Ishikawa (cell line): ENCODE measurements at regions not wholly inside any gene's neighbourhood (a gene's known extent, or its start where the extent isn't known, plus 50 kb on each side); places are given as distances from the start of the nearest gene placed in this dataset.

Source experiments
- CEBPB ChIP-seq: IDR thresholded peaks from 2 replicates; pipeline ENCODE4 v1.6.1; 2012
- EGR1 ChIP-seq: IDR thresholded peaks from 2 replicates; pipeline ENCODE4 v1.6.1; 2012
- EP300 ChIP-seq: IDR thresholded peaks from 2 replicates; pipeline ENCODE4 v1.6.1; 2012; ENCODE audit warnings: borderline replicate concordance
- FOXM1 ChIP-seq: IDR thresholded peaks from 2 replicates; pipeline ENCODE4 v1.6.1; 2012; ENCODE audit warnings: low read depth, borderline replicate concordance
- NFIC ChIP-seq: IDR thresholded peaks from 2 replicates; pipeline ENCODE4 v1.6.1; 2012
- RAD21 ChIP-seq: IDR thresholded peaks from 2 replicates; pipeline ENCODE4 v1.6.1; 2012; ENCODE audit warnings: low read depth
- REST ChIP-seq: IDR thresholded peaks from 2 replicates; pipeline ENCODE4 v1.6.1; 2012; ENCODE audit warnings: low read depth, mild to moderate bottlenecking
- TCF12 ChIP-seq: IDR thresholded peaks from 2 replicates; pipeline ENCODE4 v1.6.1; 2012; ENCODE audit warnings: low read depth
- USF1 ChIP-seq: IDR thresholded peaks from 2 replicates; pipeline ENCODE4 v1.6.1; 2012

GRCh38 chr1:114342376-114342775 lies 168.6 kb downstream of the TRIM33 start:
- TF ChIP-seq RAD21: no peak
- TF ChIP-seq EGR1: no peak
- no peak for TF ChIP-seq CEBPB
- no peak for TF ChIP-seq USF1
- TF ChIP-seq REST: no peak
- no peak for TF ChIP-seq EP300
- no peak for TF ChIP-seq FOXM1
- TF ChIP-seq TCF12: no peak
- no peak for TF ChIP-seq NFIC
